ENCODE measurements at regions not wholly inside any gene's neighbourhood (a gene's known extent, or its start where the extent isn't known, plus 50 kb on each side); places are given as distances from the start of the nearest gene placed in this dataset.

GRCh38 chr4:180909279-180909678 is 1333.9 kb upstream of the TENM3 start:
- DNase-seq, result no peak

DNA sequence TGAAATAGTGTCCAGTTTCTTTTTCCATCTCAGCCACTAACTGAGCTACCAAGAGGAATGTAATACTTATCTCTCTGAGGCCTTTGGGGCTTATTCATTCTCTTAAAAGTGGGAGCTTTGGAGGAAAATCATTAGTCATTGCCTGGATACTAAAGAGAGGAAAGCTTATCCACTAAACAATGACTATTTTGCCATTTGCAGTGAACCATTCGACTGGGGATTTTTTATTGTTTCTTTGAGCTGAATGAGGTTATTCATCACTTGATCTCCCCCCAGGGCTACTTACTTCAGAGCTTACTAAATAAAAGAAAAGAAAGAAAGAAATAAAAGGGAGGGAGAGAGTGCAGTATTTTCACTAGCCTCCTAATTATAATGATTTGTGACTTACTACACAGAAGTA is 1329.5 kb upstream of the TENM3 start:
- DNase-seq, result no peak

- no peak for DNase-seq
Observed at GRCh38 chr4:180923486-180923885, 1319.7 kb upstream of the TENM3 start.

GRCh38 chr4:180925805-180926204 is 1317.4 kb upstream of the TENM3 start:
- no peak for DNase-seq

DNA sequence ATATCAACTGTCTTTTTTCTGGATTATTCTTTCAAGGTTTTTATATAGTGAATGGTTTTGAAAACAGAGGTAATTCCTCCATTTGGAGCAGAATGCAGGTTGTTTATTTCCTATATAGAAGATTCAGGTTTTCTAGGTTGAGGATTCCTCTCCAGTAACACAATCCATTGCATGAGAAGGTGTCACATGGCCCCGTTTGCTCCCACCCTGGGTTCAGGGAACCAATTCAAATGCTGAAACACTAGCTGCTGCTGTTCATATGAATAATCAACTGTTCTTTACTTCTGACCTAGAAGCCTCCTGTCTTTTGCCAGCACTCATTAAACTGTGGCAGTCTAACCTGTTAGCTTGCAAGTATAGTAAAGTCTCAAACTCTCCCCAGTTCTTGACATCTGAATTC is 1316.9 kb upstream of the TENM3 start:
- no peak for DNase-seq

GRCh38 chr4:180932370-180933001 is 1310.7 kb upstream of the TENM3 start:
- DNase-seq, result no peak

GRCh38 chr4:180937083-180937482 is 1306.1 kb upstream of the TENM3 start:
- no peak for DNase-seq

GRCh38 chr4:180940680-180941079 is 1302.5 kb upstream of the TENM3 start:
- no peak for DNase-seq

DNA sequence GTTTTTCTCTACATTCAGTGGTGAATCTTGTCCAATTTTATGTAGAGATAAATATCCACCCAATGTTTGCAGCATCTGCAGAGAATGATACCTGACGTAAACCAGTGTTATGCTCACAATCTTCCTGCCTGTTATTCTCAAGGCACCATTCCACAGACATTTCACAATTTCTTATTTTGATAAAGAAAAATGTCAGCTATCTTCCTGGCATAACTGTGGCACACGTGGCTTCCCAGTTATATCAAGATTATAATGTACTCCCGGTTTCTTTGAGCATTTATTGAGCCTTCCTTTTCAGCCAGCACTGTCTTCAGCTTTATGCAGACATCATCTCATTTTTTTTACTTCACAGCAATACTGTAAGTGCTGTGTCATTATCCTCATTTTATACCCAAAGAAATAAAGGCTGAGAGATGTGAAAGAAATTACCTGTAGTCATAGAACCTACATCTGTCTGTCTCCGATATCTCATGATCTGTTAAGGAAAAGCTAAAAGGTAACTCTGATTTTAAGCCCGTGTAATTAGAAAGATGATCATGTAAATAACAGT is 1300.8 kb upstream of the TENM3 start:
- no peak for DNase-seq

GRCh38 chr4:180946188-180946587 is 1297.0 kb upstream of the TENM3 start:
- no peak for DNase-seq

- no peak for DNase-seq
Observed at GRCh38 chr4:180947425-180947824, 1295.8 kb upstream of the TENM3 start.

DNA sequence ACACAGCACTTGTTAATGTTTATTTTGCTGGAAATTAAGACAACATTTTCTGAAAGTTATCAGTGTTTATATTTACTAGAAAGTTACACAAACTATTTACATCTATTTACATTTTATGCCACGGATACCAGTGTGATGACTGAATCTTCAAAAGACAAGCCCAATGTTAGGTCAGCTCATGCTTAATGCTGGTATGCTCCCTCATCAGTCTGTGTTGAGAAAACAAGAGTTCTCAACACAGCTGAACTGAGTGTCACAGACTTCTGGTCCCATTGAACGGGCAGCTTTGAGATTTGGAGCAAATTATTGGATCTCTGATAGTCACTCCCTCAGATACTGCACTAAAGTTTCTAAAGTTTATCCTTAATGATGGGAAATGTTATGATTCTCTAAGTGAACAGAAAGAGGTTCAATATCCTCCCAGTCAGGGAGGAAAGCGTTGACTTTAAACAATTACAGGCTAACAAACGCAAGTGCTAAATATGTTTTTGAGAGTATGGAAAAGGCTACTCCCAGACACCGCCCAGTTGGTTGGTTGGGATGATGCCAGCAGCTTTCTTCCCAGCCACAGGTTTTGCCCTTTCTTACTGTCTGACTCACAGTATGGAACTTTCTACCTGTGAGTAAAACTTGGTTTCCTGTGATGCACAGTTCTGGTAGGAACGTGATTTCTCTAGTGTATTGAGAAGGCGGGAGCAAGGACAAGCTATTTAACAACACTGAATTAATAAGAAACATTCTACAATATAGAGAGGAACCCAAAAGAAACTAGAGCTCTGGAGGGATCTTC is 1293.6 kb upstream of the TENM3 start:
- no peak for DNase-seq

DNA sequence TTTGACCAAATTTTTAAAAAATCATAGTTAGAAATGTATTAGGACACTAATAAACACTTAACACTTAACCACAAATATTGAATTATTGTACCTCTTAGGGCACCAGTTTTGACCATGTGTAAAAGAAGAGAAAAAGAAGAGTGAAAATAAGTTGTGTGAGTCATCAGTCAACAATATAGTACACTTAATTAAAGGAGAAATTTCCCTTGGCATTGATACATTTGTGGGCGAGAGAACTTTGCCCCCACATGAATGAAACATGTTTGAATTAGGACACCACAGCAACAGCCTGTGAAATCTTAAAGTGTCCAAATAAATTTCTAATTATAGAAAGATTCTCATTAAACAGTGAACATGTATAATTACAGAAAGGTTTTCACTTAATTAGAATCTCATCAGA is 1292.8 kb upstream of the TENM3 start:
- DNase-seq, result no peak

- no peak for DNase-seq
Observed at GRCh38 chr4:180951312-180951711, 1291.9 kb upstream of the TENM3 start.

DNA sequence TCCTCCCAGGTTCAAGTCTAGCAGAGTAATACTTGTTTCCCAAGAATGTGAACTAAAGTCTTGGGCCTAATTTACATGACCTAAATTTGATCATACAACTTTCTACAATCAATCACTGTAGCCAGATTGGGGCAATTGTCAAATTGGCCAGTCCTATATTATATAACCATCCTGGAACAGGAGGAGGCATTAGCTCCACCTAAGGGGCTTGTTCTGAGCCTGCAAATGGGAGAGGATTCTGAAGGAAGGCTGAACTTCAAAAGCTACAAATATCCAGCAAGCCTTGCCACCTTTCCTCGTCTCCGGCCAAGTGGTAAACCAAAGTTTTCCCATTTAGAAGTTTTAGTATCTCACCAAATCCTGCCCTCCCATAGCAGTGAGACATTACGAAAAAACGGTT is 1289.6 kb upstream of the TENM3 start:
- no peak for DNase-seq

DNA sequence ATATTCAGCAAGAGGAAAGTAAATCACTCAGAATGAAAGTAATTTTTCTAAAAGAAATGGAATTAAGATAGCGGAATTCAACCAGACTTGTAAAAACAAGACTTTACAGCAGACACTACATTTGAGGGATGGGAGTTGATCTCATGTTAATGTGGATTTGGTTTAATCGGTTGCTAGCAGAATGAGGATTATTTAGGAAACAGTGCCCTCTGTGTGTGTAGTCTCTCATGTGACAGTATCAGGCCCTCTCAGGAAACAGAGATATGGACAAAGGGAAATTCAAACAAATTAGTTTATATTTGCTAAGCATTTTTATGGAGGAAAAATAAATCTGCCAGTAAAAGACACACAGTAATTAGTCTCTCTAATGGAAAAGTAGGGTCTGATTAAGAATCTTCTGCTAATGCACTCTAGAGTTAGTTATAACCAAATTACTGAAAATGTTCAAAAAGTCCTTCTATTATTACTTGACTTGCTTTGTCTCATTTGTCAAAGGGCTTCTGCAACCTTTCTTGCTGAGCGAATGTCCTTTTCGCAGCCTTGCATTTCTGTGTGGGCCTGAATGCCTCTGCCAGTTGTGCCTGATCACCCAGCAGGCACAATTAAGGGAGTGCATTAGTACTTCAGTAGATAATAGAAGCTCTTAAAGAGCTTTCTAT is 1282.3 kb upstream of the TENM3 start:
- no peak for DNase-seq

DNA sequence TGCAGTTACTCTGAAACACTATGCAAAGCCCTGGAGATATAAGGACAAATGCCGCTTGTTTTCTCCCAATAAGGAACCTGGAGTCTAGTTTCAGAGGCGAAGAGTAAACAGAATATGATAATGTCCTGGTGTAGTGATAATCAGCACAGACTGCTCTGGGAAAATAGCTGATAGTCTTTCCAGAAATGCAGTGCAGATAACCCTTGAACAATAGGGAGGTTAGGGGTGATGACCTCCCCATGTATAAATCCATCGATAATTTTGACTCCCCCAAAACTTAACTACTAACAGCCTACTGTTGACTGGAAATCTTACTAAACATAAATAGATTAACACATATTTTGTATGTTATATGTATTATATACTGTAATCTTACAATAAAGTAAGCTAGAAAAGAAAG is 1280.9 kb upstream of the TENM3 start:
- DNase-seq, result no peak

GRCh38 chr4:180966312-180966711 is 1276.9 kb upstream of the TENM3 start:
- DNase-seq, result no peak

DNA sequence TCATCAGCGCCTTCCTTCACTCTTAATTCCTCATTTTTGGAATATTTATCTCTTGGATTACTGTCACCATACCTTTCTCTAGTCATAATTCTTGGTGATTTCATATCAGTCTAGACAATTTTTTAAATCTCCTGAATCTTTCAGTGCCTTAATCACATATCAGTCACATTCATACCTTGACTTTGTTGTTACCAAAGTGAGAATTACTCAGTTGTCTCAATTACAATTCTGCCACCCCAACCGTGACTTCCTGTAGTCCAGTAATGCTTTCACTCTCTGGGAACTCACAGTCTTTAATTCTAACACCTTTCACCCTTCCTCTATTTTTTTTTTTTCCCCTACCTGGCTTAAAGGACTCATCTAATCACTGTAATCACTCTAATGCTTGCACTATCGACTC is 1275.3 kb upstream of the TENM3 start:
- no peak for DNase-seq

DNA sequence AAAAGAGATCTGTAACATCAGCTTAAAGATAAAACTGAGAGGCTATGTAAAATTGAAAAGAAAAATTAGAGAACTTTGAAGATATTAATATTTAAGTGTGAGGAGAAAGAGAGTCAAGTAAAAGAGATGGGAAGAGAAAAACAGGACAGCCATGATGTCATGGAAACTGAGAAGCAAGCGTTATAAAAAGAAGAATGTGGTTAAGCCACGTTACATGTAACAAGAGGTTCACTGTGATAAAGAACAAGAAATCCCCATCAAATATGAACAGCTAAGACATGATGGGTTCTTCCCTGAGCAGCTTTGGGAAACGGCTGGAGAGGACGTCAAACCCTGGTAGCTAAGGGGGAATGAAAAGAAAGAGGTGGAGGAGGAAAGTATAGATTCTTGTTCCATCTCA is 1269.3 kb upstream of the TENM3 start:
- no peak for DNase-seq

DNA sequence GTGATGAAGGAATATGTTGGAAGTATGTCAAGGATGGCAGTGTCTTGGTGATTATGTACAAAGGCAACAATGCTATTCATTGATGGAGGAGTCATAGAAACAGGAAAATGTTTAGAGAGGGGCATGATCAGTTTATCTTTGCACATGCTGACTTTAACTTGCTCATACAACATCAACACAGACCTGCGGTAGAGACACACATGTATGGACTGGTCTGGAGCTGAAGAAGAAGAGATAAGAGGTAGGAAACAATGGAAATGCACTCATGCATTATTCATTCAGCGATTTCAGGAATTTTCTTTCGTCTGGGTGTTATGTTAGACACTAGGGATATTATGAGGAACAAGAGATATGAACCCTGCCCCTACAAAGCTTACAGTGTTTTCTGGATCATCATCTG is 1252.3 kb upstream of the TENM3 start:
- no peak for DNase-seq

GRCh38 chr4:180993244-180993836 is 1249.9 kb upstream of the TENM3 start:
- no peak for DNase-seq

- no peak for DNase-seq
Observed at GRCh38 chr4:180994722-180995121, 1248.5 kb upstream of the TENM3 start.
